Liver (tissue), 8 donors: ENCODE measurements at regions not wholly inside any gene's neighbourhood (a gene's known extent, or its start where the extent isn't known, plus 50 kb on each side); places are given as distances from the start of the nearest gene placed in this dataset.
"Not testable (repeated sequence)": the region's sequence is repeated elsewhere in the genome, so short reads cannot be mapped to it uniquely, and the experiment has no call there.

Experiments used
- DNase-seq: peaks from one replicate; pipeline ENCODE4 v3.0.0-alpha.2; 2017; ENCODE audit warnings: low spot score
- H3K27ac ChIP-seq, 2 donors: one replicate each; pipeline ENCODE4 v1.7.0; 2013; ENCODE audit warnings: inconsistent platforms in 2 of 2, low read length in 2 of 2, control low read depth in 1 of 2, low read depth in 1 of 2, mild to moderate bottlenecking in 1 of 2
- H3K27me3 ChIP-seq, 4 donors: one replicate each; pipeline versions ENCODE4 v1.6.1 to v1.7.0; 2013; ENCODE audit warnings: low read length in 3 of 4, inconsistent platforms in 1 of 4, mild to moderate bottlenecking in 1 of 4, moderate library complexity in 1 of 4; ENCODE audit not compliant: control insufficient read depth in 4 of 4, insufficient read depth in 4 of 4
- H3K36me3 ChIP-seq, 4 donors: one replicate each; pipeline versions ENCODE4 v1.6.1 to v1.7.0; 2013; ENCODE audit warnings: low read length in 3 of 4, mild to moderate bottlenecking in 3 of 4, low read depth in 1 of 4, moderate library complexity in 1 of 4; ENCODE audit not compliant: control insufficient read depth in 4 of 4, insufficient read depth in 3 of 4
- H3K4me1 ChIP-seq, 4 donors: one replicate each; pipeline versions ENCODE4 v1.6.1 to v1.7.0; 2013; ENCODE audit warnings: low read length in 3 of 4, mild to moderate bottlenecking in 3 of 4, moderate library complexity in 1 of 4; ENCODE audit not compliant: control insufficient read depth in 4 of 4, insufficient read depth in 4 of 4
- H3K4me3 ChIP-seq, 3 donors: one replicate each; pipeline versions ENCODE4 v1.6.1 to v1.7.0; 2013; ENCODE audit warnings: low read length in 3 of 3, control low read depth in 1 of 3, low read depth in 1 of 3, mild to moderate bottlenecking in 1 of 3
- H3K9ac ChIP-seq, 2 donors: one replicate each; pipeline ENCODE4 v1.7.0; 2013; ENCODE audit warnings: low read length in 2 of 2, mild to moderate bottlenecking in 2 of 2, moderate library complexity in 2 of 2, control low read depth in 1 of 2, low read depth in 1 of 2
- H3K9me3 ChIP-seq, 4 donors: one replicate each; pipeline versions ENCODE4 v1.6.1 to v1.7.0; 2013; ENCODE audit warnings: low read length in 3 of 4; ENCODE audit not compliant: control insufficient read depth in 4 of 4
- EGR1 ChIP-seq, 2 donors: IDR thresholded peaks; 2 replicates each; pipeline ENCODE4 v1.6.1; 2016 to 2018; ENCODE audit warnings: antibody characterized with exemption in 2 of 2, low read depth in 2 of 2
- FOXA1 ChIP-seq: IDR thresholded peaks from 2 replicates; pipeline ENCODE4 v1.6.1; 2016; ENCODE audit warnings: antibody characterized with exemption
- FOXA2 ChIP-seq: IDR thresholded peaks from 2 replicates; pipeline ENCODE4 v1.6.1; 2016; ENCODE audit warnings: antibody characterized with exemption
- GABPA ChIP-seq, 2 donors: IDR thresholded peaks in 1 of 2; conservative IDR thresholded peaks in 1 of 2; 2 replicates each; pipeline ENCODE4 v1.6.1; 2016; ENCODE audit warnings: antibody characterized with exemption in 2 of 2, mild to moderate bottlenecking in 1 of 2, moderate library complexity in 1 of 2
- HNF4A ChIP-seq, 2 donors: conservative IDR thresholded peaks; 2 replicates each; pipeline ENCODE4 v1.6.1; 2016; ENCODE audit warnings: antibody characterized with exemption in 2 of 2, mild to moderate bottlenecking in 2 of 2
- HNF4G ChIP-seq: IDR thresholded peaks from 2 replicates; pipeline ENCODE4 v1.6.1; 2016; ENCODE audit warnings: antibody characterized with exemption
- JUND ChIP-seq, 2 donors: IDR thresholded peaks; 2 replicates each; pipeline ENCODE4 v1.6.1; 2016; ENCODE audit warnings: antibody characterized with exemption in 2 of 2
- MAX ChIP-seq: IDR thresholded peaks from 2 replicates; pipeline ENCODE4 v1.6.1; 2016; ENCODE audit warnings: antibody characterized with exemption
- NR2F2 ChIP-seq: IDR thresholded peaks from 2 replicates; pipeline ENCODE4 v1.6.1; 2016; ENCODE audit warnings: antibody characterized with exemption
- RAD21 ChIP-seq, 2 donors: IDR thresholded peaks; 2 replicates each; pipeline ENCODE4 v1.6.1; 2016; ENCODE audit warnings: antibody characterized with exemption in 2 of 2, mild to moderate bottlenecking in 2 of 2
- RXRA ChIP-seq, 2 donors: IDR thresholded peaks; 2 replicates each; pipeline ENCODE4 v1.6.1; 2017 to 2018; ENCODE audit warnings: antibody characterized with exemption in 2 of 2, mild to moderate bottlenecking in 1 of 2
- SP1 ChIP-seq: IDR thresholded peaks from 2 replicates; pipeline ENCODE4 v1.6.1; 2018; ENCODE audit warnings: antibody characterized with exemption, mild to moderate bottlenecking
- TAF1 ChIP-seq: conservative IDR thresholded peaks from 2 replicates; pipeline ENCODE4 v1.6.1; 2016; ENCODE audit warnings: antibody characterized with exemption, mild to moderate bottlenecking
- YY1 ChIP-seq: IDR thresholded peaks from 2 replicates; pipeline ENCODE4 v1.6.1; 2016; ENCODE audit warnings: antibody characterized with exemption, mild to moderate bottlenecking
- ZBTB33 ChIP-seq: IDR thresholded peaks from 2 replicates; pipeline ENCODE4 v1.6.1; 2016; ENCODE audit warnings: antibody characterized with exemption
- WGBS: extraction: QIAGEN DNeasy Blood & Tissue Kit; methylation state at CpG from one replicate; pipeline ENCODE4 v1.1.7; 2013; 5-methylcytosine and 5-hydroxymethylcytosine counted together
- TF ChIP-seq, protein P1 (sequence below): IDR thresholded peaks from 2 replicates; pipeline ENCODE4 v1.6.1; 2016; ENCODE audit warnings: antibody characterized with exemption
- TF ChIP-seq, protein P2 (sequence below): fragments of 150-350 bp; IDR thresholded peaks from 2 replicates; pipeline ENCODE4 v1.5.1; 2017; ENCODE audit warnings: improper control_type of control experiment, low read depth, low read length; ENCODE audit not compliant: missing input control
- TF ChIP-seq, protein P3 (sequence below): IDR thresholded peaks from 2 replicates; pipeline ENCODE4 v1.6.1; 2016; ENCODE audit warnings: antibody characterized with exemption, mild to moderate bottlenecking
- donor health status: healthy.
- donor health status: healthy.
- donor health status: healthy.
- donor health status: healthy.
- donor health status: healthy.

GRCh38 chr21:36229181-36229580 is 72.6 kb downstream of the DOP1B start:
- H3K4me1 ChIP-seq = peaks cover 0 to 9% (median 3%) of the 10 kb centered on the region in 4 donors
- no peaks in the 10 kb centered on the region for H3K9me3 ChIP-seq
- 95% methylated on average over 4 of the region's 4 CpGs for WGBS
- H3K27ac ChIP-seq = no peak overlapping the region
- H3K36me3 ChIP-seq = peaks cover 3 to 36% (median 18%) of the 10 kb centered on the region in 4 donors
- TF ChIP-seq MAX (no peak), EGR1 (IDR thresholded peaks at IDR 0.05; ENCODE audit: low read depth in 2 of 2) (no peak), HNF4A (conservative IDR thresholded peaks at IDR 0.05) (no peak), SP1 (no peak), YY1 (no peak), RAD21 (IDR thresholded peaks at IDR 0.05) (no peak), FOXA1 (no peak), JUND (IDR thresholded peaks at IDR 0.05) (no peak), HNF4G (no peak), RXRA (IDR thresholded peaks at IDR 0.05) (no peak), ZBTB33 (no peak), GABPA (IDR thresholded peaks at IDR 0.05 in 1 of 2, conservative IDR thresholded peaks at IDR 0.05 in 1 of 2) (no peak), NR2F2 (no peak), FOXA2 (no peak), TAF1 (no peak)
- TF ChIP-seq, protein P1, sequence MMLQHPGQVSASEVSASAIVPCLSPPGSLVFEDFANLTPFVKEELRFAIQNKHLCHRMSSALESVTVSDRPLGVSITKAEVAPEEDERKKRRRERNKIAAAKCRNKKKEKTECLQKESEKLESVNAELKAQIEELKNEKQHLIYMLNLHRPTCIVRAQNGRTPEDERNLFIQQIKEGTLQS = no peak
- TF ChIP-seq, protein P2, sequence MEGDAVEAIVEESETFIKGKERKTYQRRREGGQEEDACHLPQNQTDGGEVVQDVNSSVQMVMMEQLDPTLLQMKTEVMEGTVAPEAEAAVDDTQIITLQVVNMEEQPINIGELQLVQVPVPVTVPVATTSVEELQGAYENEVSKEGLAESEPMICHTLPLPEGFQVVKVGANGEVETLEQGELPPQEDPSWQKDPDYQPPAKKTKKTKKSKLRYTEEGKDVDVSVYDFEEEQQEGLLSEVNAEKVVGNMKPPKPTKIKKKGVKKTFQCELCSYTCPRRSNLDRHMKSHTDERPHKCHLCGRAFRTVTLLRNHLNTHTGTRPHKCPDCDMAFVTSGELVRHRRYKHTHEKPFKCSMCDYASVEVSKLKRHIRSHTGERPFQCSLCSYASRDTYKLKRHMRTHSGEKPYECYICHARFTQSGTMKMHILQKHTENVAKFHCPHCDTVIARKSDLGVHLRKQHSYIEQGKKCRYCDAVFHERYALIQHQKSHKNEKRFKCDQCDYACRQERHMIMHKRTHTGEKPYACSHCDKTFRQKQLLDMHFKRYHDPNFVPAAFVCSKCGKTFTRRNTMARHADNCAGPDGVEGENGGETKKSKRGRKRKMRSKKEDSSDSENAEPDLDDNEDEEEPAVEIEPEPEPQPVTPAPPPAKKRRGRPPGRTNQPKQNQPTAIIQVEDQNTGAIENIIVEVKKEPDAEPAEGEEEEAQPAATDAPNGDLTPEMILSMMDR = no peak
- TF ChIP-seq, protein P3, sequence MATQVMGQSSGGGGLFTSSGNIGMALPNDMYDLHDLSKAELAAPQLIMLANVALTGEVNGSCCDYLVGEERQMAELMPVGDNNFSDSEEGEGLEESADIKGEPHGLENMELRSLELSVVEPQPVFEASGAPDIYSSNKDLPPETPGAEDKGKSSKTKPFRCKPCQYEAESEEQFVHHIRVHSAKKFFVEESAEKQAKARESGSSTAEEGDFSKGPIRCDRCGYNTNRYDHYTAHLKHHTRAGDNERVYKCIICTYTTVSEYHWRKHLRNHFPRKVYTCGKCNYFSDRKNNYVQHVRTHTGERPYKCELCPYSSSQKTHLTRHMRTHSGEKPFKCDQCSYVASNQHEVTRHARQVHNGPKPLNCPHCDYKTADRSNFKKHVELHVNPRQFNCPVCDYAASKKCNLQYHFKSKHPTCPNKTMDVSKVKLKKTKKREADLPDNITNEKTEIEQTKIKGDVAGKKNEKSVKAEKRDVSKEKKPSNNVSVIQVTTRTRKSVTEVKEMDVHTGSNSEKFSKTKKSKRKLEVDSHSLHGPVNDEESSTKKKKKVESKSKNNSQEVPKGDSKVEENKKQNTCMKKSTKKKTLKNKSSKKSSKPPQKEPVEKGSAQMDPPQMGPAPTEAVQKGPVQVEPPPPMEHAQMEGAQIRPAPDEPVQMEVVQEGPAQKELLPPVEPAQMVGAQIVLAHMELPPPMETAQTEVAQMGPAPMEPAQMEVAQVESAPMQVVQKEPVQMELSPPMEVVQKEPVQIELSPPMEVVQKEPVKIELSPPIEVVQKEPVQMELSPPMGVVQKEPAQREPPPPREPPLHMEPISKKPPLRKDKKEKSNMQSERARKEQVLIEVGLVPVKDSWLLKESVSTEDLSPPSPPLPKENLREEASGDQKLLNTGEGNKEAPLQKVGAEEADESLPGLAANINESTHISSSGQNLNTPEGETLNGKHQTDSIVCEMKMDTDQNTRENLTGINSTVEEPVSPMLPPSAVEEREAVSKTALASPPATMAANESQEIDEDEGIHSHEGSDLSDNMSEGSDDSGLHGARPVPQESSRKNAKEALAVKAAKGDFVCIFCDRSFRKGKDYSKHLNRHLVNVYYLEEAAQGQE = no peak
- H3K9ac ChIP-seq = no peak overlapping the region
- no peaks in the 10 kb centered on the region for H3K27me3 ChIP-seq
- DNase-seq = no peak
- H3K4me3 ChIP-seq = no peak overlapping the region

DNA sequence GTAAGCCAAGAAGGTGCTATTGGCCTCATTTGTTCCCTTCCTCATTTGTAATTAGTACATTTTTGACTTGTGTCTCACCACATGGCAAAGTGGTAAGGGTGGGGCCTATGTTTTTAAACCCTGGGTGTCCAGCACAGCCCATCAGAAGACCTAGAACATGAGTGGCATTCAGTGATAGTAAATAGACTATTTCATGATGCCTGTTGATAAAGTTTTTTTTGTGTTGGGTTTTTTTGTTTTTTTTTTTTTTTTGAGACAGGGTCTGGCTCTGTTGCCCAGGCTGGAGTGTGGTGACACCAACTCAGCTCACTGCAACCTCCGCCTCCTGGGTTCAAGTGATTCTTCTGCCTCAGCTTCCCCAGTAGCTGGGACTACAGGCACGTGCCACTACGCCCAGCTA is 74.8 kb downstream of the DOP1B start:
- not testable (repeated sequence) for H3K9me3 ChIP-seq, DNase-seq, H3K27ac ChIP-seq, H3K4me3 ChIP-seq, H3K9ac ChIP-seq, H3K27me3 ChIP-seq
- Histone ChIP-seq H3K36me3 (peaks cover 0 to 27% (median 16%) of the 10 kb centered on the region in 4 donors), H3K4me1 (peaks cover 5 to 20% (median 14%) of the 10 kb centered on the region in 4 donors)
- WGBS = 98% methylated on average over 3 of the region's 3 CpGs
